Activated T-cell treated with anti-CD3 and anti-CD28 coated beads for 1 hour (primary cell): ENCODE measurements at regions not wholly inside any gene's neighbourhood (a gene's known extent, or its start where the extent isn't known, plus 50 kb on each side); places are given as distances from the start of the nearest gene placed in this dataset.

Experiments
- DNase-seq: peaks from one replicate; pipeline ENCODE4 v3.0.0-alpha.2; 2020; ENCODE audit warnings: low read depth

DNA sequence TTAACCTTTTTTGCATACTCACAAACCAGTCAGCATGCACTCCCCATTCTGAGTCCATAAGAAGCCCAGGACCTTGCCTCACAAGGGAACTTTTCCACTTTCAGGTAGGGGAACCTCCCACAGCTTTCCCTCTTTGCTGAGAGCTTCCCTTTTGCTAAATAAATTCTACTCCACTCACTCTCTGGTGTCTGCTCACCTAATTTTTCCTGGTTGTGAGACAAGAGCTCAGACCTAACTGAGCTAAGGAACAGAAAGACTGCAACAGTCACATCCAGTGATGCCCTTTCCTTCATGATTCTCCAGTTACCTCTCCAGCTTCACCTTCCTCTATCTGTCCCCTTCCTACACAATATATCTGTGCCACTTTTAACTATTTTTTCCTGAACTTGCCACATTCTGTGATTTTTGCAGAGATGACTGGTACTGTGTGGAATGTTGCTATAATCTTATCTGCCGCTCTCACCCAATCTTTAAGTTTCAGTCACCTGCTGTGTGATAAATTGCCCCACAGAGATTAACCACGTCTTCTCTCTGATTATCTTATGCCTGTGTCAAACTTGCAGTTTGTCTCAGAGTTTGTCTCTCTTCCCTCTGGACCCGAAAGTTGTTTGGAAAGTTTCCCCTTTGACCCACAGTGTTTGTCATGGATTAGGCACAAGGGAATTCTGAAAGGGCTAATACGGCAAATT is 737.1 kb upstream of the FLRT2 start:
- DNase-seq, result no peak

DNA sequence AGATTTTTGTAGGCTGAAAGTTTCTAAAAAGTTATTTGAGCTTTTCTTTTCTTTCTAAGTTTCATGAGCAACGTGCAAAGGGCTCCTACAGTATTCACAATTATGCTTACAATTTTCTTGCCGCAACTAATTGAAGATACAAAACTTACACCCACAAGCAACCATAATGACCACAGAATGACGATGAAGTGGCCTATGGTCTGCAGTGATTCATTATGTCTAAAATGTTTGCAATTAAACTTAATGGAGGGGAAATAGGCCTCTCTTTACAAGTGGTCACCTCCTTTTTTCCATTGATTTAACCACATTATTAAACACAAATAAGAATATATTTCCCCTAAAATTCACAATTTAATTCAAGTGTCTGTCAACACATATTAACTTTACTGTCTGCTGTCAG is 732.6 kb upstream of the FLRT2 start:
- DNase-seq, result no peak

DNA sequence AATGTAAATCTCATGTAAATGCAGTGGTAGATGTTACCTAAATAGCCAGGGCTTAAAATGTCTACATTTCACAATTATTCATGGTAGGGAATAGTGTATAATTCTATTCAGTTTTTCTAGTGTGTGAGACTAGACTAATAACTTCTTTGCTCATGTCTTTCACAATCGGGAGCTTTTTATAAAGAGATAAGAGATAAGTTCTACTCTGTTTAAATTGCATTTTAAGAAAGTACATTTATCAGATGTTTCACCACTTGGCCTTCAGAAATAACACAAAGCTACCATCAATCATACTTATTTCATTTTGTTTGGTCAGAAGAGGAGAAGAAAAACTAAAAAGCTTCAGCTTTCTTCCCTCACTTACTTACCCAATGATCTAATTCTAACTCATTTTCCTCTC is 725.5 kb upstream of the FLRT2 start:
- DNase-seq, result no peak

DNA sequence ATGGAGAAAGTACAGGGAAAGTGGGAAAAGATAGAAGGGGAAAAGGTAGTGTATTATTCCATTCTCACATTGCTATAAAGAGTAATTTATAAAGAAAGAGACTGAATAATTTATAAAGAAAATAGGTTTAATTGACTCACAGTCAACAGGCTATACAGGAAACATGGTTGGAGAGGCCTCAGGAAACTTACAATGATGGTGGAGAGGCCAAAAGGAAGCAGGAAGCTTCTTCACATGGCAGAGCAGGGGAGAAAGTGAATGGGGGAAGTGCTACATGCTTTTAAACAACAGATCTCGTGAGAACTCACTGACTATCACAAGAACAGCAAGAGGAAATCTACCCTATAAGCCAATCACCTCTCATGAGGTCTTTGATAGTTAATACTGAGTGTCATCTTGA is 725.0 kb upstream of the FLRT2 start:
- no peak for DNase-seq

DNA sequence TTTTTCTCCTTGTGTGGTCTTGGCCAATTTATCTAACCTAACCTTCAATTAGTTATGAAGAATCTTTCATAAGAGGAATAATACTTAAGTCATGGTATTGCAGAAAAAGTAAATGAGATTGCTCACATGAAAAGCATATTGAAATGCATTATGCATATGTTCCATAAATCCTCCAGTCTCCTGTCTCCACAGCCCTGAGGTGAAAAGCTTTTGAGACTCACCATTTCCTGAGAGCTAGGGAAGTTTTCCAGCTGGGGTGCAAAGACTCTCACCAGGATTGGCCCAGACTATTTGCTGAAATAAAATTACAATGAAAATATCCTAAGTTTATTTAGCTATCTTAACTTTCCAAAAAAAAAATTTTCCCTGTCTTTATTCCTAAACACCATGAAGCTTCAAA is 723.8 kb upstream of the FLRT2 start:
- DNase-seq, result no peak

DNA sequence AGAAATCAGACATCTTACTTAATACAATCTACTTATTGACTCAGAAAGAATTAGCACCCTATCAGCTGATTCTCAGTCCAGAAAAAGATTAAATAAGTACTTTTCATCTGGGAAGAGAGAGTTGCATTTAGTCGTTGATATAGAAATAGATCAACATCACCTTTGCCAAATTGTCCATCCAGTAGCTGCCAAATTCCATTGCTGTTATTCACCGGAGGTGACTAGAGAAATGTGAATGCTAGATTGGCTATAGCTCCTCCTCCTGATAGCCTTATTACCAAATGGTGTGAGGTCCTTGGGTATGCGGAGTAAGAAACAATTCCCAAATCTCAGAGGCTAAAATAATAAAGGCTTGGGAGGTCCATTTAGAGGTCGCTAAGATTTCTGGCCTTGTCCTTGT is 723.3 kb upstream of the FLRT2 start:
- DNase-seq, result no peak

DNA sequence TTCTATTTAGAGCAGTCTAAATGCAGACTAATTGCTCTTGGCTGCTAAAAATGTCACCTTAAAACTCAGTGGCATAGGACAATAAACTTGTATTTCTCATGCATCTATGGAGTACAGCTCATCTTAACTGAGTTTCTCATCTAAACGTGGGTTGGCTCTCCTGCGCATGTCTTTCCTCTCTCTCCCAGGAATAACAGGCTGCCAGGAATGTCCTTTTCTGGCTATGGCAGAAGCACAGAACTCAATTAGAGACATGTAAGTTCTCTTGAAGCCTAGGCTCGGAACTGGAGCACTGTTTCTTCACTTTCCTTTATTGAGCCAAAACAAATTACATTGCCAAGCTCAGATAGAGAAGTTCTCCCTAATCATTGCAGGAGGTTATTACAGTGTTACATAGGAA is 722.3 kb upstream of the FLRT2 start:
- DNase-seq, result no peak

DNA sequence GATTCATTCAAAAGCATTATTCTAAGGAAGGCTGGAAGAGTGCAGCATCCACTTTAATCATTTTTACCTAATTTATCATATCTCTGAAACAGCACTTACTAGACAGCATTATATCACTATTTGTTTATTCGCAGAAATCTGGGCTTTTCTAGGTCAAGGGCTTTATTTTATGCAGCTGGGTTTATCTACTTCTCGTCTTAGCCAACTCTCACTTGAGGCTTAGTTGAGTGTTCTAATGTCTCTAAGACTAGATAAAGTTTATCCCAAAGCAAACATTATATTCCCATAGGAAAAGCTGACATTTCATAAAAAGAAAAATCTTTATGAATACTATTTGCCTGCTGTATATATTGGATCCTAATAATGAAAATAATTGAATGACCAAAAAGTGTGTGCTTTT is 720.8 kb upstream of the FLRT2 start:
- no peak for DNase-seq

DNA sequence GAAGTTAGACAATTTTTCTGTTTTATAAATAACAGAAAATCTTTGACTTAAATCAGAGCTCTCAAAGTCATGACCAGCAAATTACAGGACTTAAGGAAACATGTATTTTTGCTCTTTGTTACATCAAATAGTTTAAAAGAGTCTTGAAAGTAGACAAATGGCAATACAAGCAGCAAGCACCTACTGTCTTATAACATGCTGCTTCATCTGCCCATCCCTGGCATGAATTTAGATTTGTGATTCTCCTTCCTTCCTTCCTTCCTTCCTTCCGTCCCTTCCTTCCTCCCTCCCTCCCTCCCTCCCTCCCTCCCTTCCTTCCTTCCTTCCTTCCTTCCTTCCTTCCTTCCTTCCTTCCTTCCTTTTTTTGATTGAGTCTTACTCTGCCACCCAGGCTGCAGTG is 715.6 kb upstream of the FLRT2 start:
- DNase-seq, result no peak

DNA sequence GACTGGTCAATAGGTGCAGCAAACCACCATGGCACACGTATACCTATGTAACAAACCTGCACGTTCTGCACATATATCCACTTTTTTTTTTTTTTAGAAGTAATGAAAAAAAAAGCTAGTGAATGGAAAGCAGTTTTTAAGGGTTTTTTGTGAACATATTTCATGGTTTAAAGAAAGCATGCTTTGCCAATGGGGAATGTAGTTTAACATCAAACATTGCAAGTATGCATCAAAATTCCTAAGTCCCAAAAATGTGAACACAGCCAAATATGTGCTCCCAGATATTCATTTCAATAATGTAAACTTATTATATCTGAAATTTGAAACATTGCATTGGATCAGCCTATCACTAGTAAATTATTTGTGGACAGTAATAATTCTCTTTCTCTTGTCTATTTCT is 710.4 kb upstream of the FLRT2 start:
- DNase-seq, result no peak

DNA sequence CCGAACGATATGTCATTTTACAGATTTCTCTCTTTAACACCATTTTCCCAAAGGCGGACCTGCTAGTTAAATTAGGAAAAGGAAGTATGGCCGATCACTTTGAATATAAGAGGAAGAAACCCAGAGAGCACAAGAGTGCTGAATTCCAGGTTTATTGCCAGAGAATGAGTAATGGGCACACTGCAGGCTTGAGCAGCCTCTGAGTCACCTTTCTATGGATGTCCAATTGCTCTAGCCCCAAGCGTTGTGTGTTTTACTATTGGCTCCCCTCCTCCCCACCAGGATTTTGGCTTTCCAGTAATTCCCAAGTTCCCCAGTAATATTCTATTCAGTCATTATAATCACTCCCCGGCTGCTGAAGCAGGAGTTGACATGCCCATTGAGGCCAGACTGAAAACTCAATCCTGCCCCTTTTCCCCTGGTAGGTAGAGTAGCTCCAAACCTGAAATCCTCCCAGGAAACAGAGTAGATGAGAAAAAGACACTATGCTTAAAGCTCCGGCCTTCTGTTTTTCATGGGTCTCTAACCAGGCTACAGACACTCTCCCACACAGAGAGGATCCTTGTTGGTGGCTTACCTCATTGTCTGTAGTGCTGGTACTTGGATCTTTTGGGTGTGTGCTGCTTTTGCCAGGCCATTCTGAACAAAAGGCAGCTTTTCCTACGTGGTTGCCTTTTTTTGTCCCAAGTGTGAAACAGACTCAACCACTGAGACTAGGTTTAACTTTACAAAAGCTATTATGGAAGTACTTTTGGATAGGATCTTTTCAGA is 704.3 kb upstream of the FLRT2 start:
- no peak for DNase-seq

DNA sequence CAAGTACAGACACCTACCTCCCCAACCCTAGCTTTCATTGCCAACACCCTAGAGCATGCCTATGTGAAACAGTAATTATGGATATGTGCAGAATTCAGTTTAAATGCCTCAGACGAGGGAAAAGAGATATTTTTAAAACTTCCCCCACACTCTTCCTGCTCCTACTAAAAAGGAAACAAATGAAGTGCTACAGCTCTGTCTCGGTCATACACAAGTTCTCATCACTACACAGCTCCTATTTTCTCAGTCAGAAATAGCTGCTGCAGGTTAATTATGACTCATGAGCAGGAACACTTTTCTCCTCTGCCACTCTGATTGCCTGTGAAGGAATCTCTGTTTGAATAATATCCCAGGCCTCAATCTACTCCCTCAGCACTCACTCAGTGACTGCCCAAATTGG is 703.6 kb upstream of the FLRT2 start:
- DNase-seq, result no peak

DNA sequence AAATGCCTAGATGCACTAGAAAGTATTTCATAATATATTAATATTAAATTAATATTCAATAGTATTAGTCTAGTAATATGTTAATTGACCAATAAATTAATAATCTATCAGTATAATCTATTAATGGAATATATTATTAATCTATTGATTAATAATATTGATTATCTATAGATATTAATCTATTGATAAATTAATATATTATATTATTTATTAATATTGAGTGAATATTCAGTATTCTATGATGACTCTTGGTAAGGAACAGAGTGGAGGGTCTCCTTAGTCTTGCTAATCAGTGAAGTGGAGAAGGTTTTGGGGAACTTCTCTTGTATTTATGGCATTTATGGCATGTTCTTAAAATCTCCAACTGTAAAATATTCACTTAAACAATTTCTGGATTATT is 679.3 kb upstream of the FLRT2 start:
- DNase-seq, result no peak

DNA sequence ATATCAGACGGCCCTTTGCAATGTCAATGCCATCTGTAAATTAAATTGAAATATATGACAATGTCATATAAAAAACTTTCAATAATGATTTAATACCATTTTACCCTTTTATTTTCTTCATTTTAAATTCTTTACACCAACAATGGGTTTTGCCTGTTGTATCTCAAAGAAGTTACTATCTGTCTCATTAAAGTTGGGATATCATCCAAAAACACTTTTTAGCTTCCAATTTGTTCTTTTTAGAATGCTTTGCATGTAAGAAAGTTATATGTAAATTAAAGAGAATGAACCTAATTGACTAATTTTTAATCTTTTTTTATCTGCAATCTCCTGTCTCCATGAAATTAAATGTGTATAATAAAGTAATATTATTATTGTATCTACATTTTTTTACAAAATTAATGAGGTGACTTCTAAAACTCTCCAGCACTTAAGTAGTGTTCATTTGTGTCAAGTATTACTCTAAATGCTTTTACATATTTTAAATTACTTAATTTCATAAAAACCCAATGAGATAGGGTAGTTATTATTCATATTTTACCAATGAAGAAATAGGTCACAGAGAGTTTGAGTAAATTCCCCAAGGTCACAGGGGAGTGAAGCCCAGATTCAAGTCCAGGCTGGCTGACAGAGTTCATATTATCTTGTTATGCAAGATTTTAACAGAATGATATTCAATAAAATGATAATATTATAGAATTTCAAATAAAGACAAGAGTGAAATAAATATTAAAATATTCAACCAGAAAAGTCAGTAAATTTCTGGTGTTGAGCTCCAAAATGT is 673.0 kb upstream of the FLRT2 start:
- no peak for DNase-seq

DNA sequence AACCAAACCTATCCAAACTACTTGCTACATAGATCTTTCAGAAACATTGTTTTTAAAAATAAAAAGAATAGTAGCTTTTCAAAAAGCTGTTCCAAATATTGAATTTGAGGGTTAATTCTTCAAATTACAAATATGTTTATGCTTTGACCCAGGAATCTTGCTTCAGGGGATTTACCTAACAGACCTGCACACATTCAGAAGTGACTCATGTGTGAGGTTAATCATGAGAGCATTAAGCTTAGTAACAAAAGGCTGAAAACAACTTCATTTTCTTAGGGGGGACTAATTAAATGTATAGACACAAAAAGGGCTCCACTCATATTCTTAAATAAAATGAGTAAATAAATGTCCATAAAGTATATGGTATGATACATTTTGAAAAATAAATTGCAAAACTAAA is 672.4 kb upstream of the FLRT2 start:
- no peak for DNase-seq

DNA sequence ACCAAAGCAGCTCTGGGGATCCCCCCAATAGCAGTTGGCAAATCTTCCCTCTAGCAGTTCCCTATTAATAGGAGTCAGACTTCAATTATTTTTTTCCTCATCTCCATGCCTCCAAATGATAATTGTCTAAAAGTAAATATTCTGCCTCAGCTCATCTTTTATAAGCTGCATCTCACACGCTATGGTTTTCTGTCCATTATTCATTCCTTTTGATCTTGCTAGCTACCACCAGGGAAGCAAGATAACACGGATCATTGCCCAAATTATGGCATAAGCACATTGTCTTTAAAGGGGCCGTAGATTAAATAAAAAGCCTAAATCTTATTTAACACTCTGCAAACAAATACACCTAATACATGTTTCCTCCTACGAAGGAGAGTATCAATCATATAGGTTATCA is 670.8 kb upstream of the FLRT2 start:
- DNase-seq, result no peak

DNA sequence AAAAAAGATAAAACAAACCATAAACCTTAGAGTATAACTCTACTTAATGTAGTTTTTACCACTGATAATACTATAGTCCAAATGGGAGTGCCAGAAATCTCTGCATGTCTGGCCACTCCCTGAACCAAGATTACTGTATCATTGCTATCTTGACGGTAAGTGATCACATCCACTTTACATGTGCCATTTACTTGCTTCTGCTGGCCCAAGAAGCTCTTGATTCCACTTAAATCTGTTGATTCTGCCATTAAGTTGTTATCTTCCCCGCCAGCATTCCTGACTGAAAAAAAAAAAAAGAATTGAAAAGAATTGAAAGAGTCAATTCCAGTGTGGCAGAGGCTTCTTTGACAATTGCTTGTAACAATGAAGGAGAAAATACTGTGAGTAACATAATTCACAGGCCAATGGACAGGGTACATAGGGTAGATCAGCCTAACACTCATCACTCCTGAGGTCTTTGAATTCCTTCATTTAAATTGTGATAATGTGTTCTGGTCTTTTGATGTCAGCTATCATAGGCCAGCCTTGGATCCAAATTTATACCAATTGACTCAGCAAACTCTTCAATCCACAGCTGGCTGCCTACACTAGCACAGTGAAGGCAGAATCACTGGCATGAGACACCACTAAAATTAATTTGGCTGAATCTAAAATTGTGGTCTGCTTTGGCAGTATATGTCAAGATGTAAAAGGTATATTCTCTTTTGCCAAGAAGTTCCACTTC is 665.2 kb upstream of the FLRT2 start:
- no peak for DNase-seq

DNA sequence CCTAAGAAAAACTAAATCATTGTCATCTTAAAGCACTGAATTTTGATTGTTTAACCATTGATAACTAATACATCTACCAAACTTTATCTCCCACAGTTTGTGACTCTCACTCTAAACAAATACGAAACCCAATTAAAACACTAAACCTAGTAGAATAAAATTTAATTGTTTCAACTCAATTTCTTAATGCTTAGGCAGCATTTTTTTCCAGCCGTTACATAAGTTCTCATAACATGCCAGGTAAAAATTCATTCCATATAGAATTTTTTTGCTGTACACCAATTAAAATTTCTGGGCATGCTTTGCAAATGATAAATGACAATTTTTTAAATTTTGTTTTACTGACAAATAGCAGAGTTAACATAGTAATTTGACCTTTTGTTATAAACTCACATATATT is 658.2 kb upstream of the FLRT2 start:
- DNase-seq, result no peak

DNA sequence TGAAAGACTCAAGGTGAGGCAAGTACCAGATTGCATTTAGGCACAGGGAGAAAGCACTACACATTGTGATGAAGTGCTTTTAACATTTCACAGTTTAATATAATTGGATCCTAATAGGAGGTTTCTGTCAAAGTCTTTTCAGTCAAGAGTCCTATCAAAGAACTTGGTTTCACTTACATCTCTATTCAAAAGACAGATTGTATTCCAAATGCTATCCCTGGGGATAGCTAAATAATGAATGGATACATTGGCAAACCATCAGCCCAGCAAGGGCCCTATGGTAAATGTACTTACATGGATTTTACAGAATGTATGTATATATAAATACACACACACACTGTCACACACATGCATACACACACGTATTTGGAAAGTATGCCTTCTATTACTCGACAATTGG is 655.5 kb upstream of the FLRT2 start:
- DNase-seq, result no peak

DNA sequence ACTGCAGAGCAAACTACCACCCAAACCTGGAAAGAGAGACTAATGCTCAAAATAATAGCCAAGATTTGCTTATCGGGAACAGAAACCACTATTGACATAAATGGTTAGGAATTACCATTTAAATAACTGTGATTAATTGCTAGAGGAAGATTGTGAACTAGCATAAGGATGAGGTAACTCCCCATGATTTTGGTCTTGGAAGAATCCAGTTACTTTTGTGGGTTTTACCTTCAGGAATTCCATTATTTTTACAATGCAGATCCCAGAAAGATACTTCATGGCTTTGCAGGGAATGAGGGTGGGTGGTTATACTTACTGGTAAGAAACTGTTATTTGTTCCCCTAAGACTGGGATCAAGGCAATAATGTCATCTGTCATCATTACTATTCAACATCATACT is 652.9 kb upstream of the FLRT2 start:
- no peak for DNase-seq

DNA sequence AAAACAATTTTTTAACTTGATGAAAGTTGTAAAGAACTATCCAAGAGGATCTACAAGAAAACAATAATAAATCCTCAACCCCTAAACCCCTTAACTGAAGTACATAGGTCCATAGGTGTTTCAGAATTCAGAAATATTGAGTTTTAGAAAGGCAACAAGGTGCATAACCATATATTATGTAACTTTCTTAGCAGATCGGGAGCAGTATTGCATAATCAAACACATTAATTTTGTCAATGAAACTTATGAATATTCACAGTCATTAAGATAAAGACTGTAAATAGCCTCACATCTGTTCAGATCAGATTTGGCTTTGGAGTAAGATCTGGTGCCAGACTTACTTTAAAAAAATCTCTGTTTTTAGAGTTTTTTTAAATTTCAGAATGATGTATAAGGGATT is 647.1 kb upstream of the FLRT2 start:
- DNase-seq, result no peak

DNA sequence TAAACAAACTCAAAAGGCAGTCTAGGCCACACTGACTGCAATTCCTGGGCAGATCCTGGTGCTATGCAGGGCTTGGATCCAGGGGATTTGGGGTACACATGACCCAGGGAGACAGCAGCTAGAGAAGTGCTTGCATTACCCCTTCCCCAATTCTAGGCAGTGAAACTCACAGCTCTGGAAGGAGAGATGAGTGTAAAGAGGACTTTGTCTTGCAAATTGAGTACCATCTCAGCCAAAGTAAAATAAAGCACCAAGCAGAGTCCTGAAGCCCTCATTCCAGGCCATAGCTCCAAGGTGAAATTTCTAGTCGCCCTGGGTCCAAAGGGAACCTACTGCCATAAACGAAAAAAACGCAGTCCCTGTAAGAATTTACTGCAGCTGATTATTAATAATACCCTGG is 644.9 kb upstream of the FLRT2 start:
- DNase-seq, result no peak

DNA sequence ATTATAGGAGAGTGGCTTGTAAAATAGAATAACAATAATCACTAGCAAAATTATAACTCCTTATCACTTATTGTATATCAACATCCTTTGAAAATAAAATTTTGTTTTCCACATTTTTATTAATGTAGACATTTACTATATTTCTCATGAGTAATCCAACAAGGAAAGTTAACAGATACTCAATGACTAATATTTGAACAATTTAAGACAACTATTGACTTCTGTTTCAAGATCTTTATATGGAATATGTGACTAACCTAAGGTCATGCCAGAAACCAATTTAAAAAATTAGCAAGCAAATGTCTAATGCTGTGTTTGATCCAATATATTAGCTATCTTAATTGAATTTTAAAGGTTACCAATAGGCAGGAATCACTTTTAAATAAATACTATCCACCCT is 638.5 kb upstream of the FLRT2 start:
- no peak for DNase-seq
